GM12892 (cell line): ENCODE measurements at regions not wholly inside any gene's neighbourhood (a gene's known extent, or its start where the extent isn't known, plus 50 kb on each side); places are given as distances from the start of the nearest gene placed in this dataset.

Experiments used
- DNase-seq: peaks from one replicate; pipeline ENCODE4 v3.0.0; 2011; ENCODE audit not compliant: insufficient read length
- FAIRE-seq: peaks from 2 replicates; lab custom pipeline; 2011; peaks lifted over from hg19 to GRCh38; lab: Jason Lieb, UNC
- POLR2A ChIP-seq: IDR thresholded peaks from 2 replicates; pipeline ENCODE4 v1.6.1; 2011; ENCODE audit warnings: low read depth, low read length, control low read depth
- POLR2AphosphoS5 ChIP-seq: IDR thresholded peaks from 2 replicates; pipeline ENCODE4 v1.6.1; 2011; ENCODE audit warnings: low read depth, low read length, control low read depth
- TAF1 ChIP-seq: IDR thresholded peaks from 2 replicates; pipeline ENCODE4 v1.6.1; 2011; ENCODE audit warnings: low read depth, mild to moderate bottlenecking, control low read depth, low read length, borderline replicate concordance

GRCh38 chr6:9404351-9405146 lies 969.2 kb upstream of the SLC35B3 start:
- FAIRE-seq (no peak), DNase-seq (no peak)
- TF ChIP-seq POLR2A (no peak), POLR2AphosphoS5 (no peak), TAF1 (no peak)

GRCh38 chr6:9403736-9404135 lies 968.4 kb upstream of the SLC35B3 start:
- no peak for DNase-seq
- no peak for FAIRE-seq
- no peak for TF ChIP-seq POLR2A
- no peak for TF ChIP-seq POLR2AphosphoS5
- no peak for TF ChIP-seq TAF1

- FAIRE-seq = no peak
- TF ChIP-seq POLR2AphosphoS5 = no peak
- TF ChIP-seq POLR2A = no peak
- no peak for TF ChIP-seq TAF1
- no peak for DNase-seq
Measured at GRCh38 chr6:9401960-9402359, 966.6 kb upstream of the SLC35B3 start.

- no peak for TF ChIP-seq POLR2A
- DNase-seq (no peak), FAIRE-seq (no peak)
Measured at GRCh38 chr6:9399916-9400315, 964.6 kb upstream of the SLC35B3 start.

- no peak for DNase-seq
- TF ChIP-seq POLR2AphosphoS5 = no peak
- TF ChIP-seq TAF1 = no peak
- no peak for TF ChIP-seq POLR2A
- no peak for FAIRE-seq
Measured at GRCh38 chr6:9398767-9399373, 963.5 kb upstream of the SLC35B3 start.

- no peak for TF ChIP-seq POLR2A
- no peak for TF ChIP-seq POLR2AphosphoS5
- no peak for TF ChIP-seq TAF1
- no peak for DNase-seq
- FAIRE-seq = no peak
Measured at GRCh38 chr6:9398071-9398766, 962.9 kb upstream of the SLC35B3 start.

- FAIRE-seq (no peak), DNase-seq (no peak)
- TF ChIP-seq POLR2AphosphoS5 (no peak), POLR2A (no peak), TAF1 (no peak)
Measured at GRCh38 chr6:9388596-9388995, 953.3 kb upstream of the SLC35B3 start.

GRCh38 chr6:9380568-9380967 lies 945.2 kb upstream of the SLC35B3 start:
- TF ChIP-seq POLR2A (no peak), POLR2AphosphoS5 (no peak), TAF1 (no peak)
- no peak for FAIRE-seq
- DNase-seq = no peak

- no peak for TF ChIP-seq POLR2AphosphoS5
- TF ChIP-seq POLR2A = no peak
- TF ChIP-seq TAF1 = no peak
- no peak for FAIRE-seq
- no peak for DNase-seq
Measured at GRCh38 chr6:9373308-9373707, 938.0 kb upstream of the SLC35B3 start.

GRCh38 chr6:9370480-9370879 lies 935.1 kb upstream of the SLC35B3 start:
- DNase-seq (no peak), FAIRE-seq (no peak)
- no peak for TF ChIP-seq TAF1
- no peak for TF ChIP-seq POLR2AphosphoS5
- TF ChIP-seq POLR2A = no peak

GRCh38 chr6:9365378-9365777 lies 930.0 kb upstream of the SLC35B3 start:
- FAIRE-seq (no peak), DNase-seq (no peak)
- TF ChIP-seq TAF1 (no peak), POLR2A (no peak), POLR2AphosphoS5 (no peak)

- FAIRE-seq (no peak), DNase-seq (no peak)
- TF ChIP-seq TAF1 = no peak
- no peak for TF ChIP-seq POLR2A
- TF ChIP-seq POLR2AphosphoS5 = no peak
Measured at GRCh38 chr6:9361749-9362148, 926.4 kb upstream of the SLC35B3 start.
